Bronchial epithelial cell (primary cell): ENCODE measurements at regions not wholly inside any gene's neighbourhood (a gene's known extent, or its start where the extent isn't known, plus 50 kb on each side); places are given as distances from the start of the nearest gene placed in this dataset.
A peak's percentile ranks its signal among the peaks of the same experiment; 100 is the strongest.

Source experiments
- DNase-seq: peaks from one replicate; pipeline ENCODE4 v3.0.0-alpha.2; 2010; ENCODE audit warnings: low read depth
- FAIRE-seq: peaks from 2 replicates; lab custom pipeline; 2011; peaks lifted over from hg19 to GRCh38; lab: Jason Lieb, UNC
- H3K27me3 ChIP-seq: 2 replicates; pipeline ENCODE4 v1.5.1; 2011; ENCODE audit warnings: low read length; ENCODE audit not compliant: control insufficient read depth, insufficient read depth
- H3K36me3 ChIP-seq: 2 replicates; pipeline ENCODE4 v1.5.1; 2011; ENCODE audit warnings: low read length; ENCODE audit not compliant: control insufficient read depth, insufficient read depth
- H3K4me3 ChIP-seq: 2 replicates; pipeline ENCODE4 v1.5.1; 2011; ENCODE audit warnings: mild to moderate bottlenecking, low read depth, low read length, control low read depth
- TF ChIP-seq, protein P1 (sequence below): IDR thresholded peaks from 2 replicates; pipeline ENCODE4 v1.5.1; 2011; ENCODE audit warnings: mild to moderate bottlenecking, moderate library complexity, low read length, control low read depth, inconsistent platforms; ENCODE audit not compliant: insufficient read depth, severe bottlenecking

GRCh38 chr14:49984424-49984823, 91.5 kb downstream of the ARF6 start:
- TF ChIP-seq, protein P1, sequence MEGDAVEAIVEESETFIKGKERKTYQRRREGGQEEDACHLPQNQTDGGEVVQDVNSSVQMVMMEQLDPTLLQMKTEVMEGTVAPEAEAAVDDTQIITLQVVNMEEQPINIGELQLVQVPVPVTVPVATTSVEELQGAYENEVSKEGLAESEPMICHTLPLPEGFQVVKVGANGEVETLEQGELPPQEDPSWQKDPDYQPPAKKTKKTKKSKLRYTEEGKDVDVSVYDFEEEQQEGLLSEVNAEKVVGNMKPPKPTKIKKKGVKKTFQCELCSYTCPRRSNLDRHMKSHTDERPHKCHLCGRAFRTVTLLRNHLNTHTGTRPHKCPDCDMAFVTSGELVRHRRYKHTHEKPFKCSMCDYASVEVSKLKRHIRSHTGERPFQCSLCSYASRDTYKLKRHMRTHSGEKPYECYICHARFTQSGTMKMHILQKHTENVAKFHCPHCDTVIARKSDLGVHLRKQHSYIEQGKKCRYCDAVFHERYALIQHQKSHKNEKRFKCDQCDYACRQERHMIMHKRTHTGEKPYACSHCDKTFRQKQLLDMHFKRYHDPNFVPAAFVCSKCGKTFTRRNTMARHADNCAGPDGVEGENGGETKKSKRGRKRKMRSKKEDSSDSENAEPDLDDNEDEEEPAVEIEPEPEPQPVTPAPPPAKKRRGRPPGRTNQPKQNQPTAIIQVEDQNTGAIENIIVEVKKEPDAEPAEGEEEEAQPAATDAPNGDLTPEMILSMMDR: no peak
- FAIRE-seq (no peak), DNase-seq (no peak)
- H3K4me3 ChIP-seq: no peak overlapping the region
- no peaks in the 10 kb centered on the region for H3K36me3 ChIP-seq
- H3K27me3 ChIP-seq: no peaks in the 10 kb centered on the region

DNA sequence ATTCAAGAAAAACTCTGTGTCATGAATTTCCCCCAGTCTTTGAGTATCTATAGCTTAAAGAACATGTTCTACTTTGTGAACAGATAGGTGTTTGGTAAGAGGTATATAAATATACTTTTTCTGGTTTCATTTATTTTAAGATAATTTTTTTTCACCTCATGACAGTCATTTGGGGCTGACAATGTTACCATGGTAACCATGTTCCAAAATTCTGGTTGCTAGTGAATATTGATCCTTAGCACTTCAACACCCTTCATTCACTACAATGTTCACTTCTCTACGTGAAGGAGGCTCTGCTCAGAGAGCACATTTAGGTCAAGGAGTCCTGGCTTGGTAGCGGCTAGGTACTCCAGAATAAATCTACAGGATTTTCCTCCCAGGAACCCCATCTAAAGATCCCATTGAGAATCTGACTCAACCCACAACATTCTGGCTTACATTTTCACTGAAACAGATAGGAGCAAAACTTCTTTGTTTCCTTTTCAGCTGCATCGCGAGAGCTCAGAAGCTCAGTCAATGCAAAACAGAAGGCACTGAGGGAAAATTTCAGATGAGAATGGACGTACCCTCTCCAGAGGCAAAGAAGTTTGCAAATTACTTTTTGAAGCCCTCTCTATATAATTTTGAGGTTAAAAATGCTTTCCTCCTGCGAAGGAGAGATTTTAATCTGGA, 93.6 kb downstream of the ARF6 start:
- no peak for DNase-seq
- Histone ChIP-seq H3K36me3 (no peaks in the 10 kb centered on the region), H3K27me3 (no peaks in the 10 kb centered on the region), H3K4me3 (no peak overlapping the region)
- TF ChIP-seq, protein P1: no peak
- FAIRE-seq: no peak

- Histone ChIP-seq H3K4me3 (no peak overlapping the region), H3K27me3 (no peaks in the 10 kb centered on the region), H3K36me3 (no peaks in the 10 kb centered on the region)
- FAIRE-seq (no peak), DNase-seq (no peak)
- TF ChIP-seq, protein P1: no peak
Measured at GRCh38 chr14:49988080-49988990, 95.5 kb downstream of the ARF6 start.

DNA sequence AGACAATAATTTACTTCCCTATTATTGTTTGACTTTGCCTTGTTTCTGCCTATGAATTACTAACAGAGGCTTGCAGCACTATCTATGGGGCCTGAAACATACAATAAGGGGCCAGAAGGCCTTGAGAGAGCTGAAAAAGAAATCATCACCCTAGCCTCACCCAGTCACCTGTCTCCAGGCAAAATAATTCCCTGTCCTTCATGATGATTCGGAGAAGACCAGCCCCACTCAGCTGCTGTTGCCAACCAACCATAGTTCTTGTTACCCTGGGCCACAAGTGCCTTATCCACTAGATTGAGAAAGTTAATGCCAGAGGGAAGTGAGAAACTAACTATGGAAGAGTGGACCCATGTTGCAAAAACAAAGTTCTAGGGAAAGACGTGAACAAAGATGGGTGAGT, 97.1 kb downstream of the ARF6 start:
- Histone ChIP-seq H3K27me3 (no peaks in the 10 kb centered on the region), H3K36me3 (no peaks in the 10 kb centered on the region), H3K4me3 (no peak overlapping the region)
- FAIRE-seq (no peak), DNase-seq (peak; percentile 8)
- TF ChIP-seq, protein P1: no peak

DNA sequence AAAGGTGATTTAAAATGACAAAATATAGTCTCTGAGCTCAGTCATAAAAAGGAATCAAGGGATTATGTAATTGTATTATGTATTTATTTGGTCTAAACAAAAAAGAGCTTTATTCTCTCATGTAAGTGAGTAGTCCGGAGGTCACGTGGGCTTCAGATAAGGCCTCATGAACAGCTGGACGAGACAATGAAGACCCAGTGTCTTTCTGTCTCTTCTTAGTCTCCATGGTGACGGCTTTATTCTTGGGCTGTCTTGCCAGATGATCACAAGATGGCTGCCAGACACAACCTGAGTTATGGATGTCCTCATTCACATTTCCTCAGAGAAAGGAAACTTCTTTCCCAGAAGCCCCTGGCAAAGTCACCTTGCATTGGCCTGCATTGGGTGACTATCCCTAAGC, 98.6 kb downstream of the ARF6 start:
- DNase-seq (no peak), FAIRE-seq (no peak)
- Histone ChIP-seq H3K27me3 (no peaks in the 10 kb centered on the region), H3K4me3 (no peak overlapping the region), H3K36me3 (no peaks in the 10 kb centered on the region)
- TF ChIP-seq, protein P1: no peak
